B cell (primary cell): ENCODE measurements at regions not wholly inside any gene's neighbourhood (a gene's known extent, or its start where the extent isn't known, plus 50 kb on each side); places are given as distances from the start of the nearest gene placed in this dataset.

ENCODE experiments used
- ATAC-seq: fragments of 200-7000 bp; cut with Tn5 transposase; one replicate; pipeline ENCODE4 v1.10.0; 2021; ENCODE audit warnings: low read depth, mild to moderate bottlenecking, moderate number of reproducible peaks, moderate library complexity
- CTCF ChIA-PET: fragments of 350-600 bp; sonication (Branson Sonifier 250); formaldehyde crosslinking; loops from one replicate; lab custom pipeline; 2021; ENCODE audit warnings: antibody characterized with exemption, inconsistent platforms; lab: Charles Lee
- POLR2A ChIA-PET: fragments of 350-600 bp; sonication (Branson Sonifier 250); formaldehyde crosslinking; loops from one replicate; lab custom pipeline; 2021; ENCODE audit warnings: antibody characterized with exemption; lab: Charles Lee
- DNase-seq: peaks from one replicate; pipeline ENCODE4 v3.0.0; 2013
- H2AFZ ChIP-seq: 2 replicates; pipeline ENCODE4 v1.6.1; 2012; ENCODE audit warnings: mild to moderate bottlenecking, low read depth, low read length; ENCODE audit not compliant: insufficient read depth, poor library complexity, severe bottlenecking
- H3K27ac ChIP-seq, 2 donors: 1 replicate in 1 of 2; 2 replicates in 1 of 2; pipeline ENCODE4 v1.5.1; 2012 to 2013; ENCODE audit warnings: low read length in 2 of 2, mild to moderate bottlenecking in 2 of 2, moderate library complexity in 1 of 2
- H3K27me3 ChIP-seq, 4 experiments: fragments of 200-600 bp in 1 of 4; sonication (generic) in 1 of 4; replicated peaks in 1 of 4; 1 replicate in 2 of 4; 2 replicates in 2 of 4; pipeline versions ENCODE4 v1.6.1 to v1.7.0; 2013 to 2016; ENCODE audit warnings: low read length in 3 of 4, mild to moderate bottlenecking in 2 of 4, mixed read lengths in 1 of 4, moderate library complexity in 1 of 4; ENCODE audit not compliant: insufficient read depth in 4 of 4, control insufficient read depth in 3 of 4; ENCODE audit errors: control extremely low read depth in 1 of 4
- H3K36me3 ChIP-seq, 2 experiments: replicated peaks in 1 of 2; 1 replicate in 1 of 2; 2 replicates in 1 of 2; pipeline versions ENCODE4 v1.6.1 to v1.7.1; 2013; ENCODE audit warnings: low read length in 1 of 2; ENCODE audit not compliant: insufficient read depth in 2 of 2, control insufficient read depth in 1 of 2; ENCODE audit errors: control extremely low read depth in 1 of 2, extremely low read depth in 1 of 2
- H3K4me1 ChIP-seq, 2 donors: fragments of 200-600 bp in 1 of 2; sonication (generic) in 1 of 2; 1 replicate in 1 of 2; 2 replicates in 1 of 2; pipeline versions ENCODE4 v1.5.1 to v1.6.1; 2013 to 2017; ENCODE audit warnings: low read length in 2 of 2; ENCODE audit not compliant: control insufficient read depth in 2 of 2, insufficient read depth in 2 of 2
- H3K4me2 ChIP-seq: replicated peaks from 2 replicates; pipeline ENCODE3; 2012; ENCODE audit warnings: mild to moderate bottlenecking, low read depth, low read length; ENCODE audit not compliant: poor library complexity, severe bottlenecking
- H3K4me3 ChIP-seq, 5 experiments: fragments of 200-600 bp in 1 of 5; sonication (generic) in 1 of 5; 1 replicate in 3 of 5; 2 replicates in 2 of 5; pipeline versions ENCODE4 v1.5.1 to v1.7.0; 2011 to 2016; ENCODE audit warnings: low read length in 4 of 5, mild to moderate bottlenecking in 4 of 5, low read depth in 2 of 5, control low read depth in 1 of 5, moderate library complexity in 1 of 5; ENCODE audit not compliant: insufficient read depth in 1 of 5; ENCODE audit errors: control extremely low read depth in 1 of 5, extremely low read depth in 1 of 5
- H3K79me2 ChIP-seq: fragments of 200-600 bp; sonication (generic); one replicate; pipeline ENCODE4 v1.6.0; 2016; ENCODE audit warnings: low read length; ENCODE audit not compliant: control insufficient read depth, insufficient read depth
- H3K9ac ChIP-seq: fragments of 200-600 bp; sonication (generic); 2 replicates; pipeline ENCODE4 v1.6.1; 2017; ENCODE audit warnings: mild to moderate bottlenecking, low read length, moderate library complexity
- H3K9me3 ChIP-seq, 3 donors: one replicate each; pipeline versions ENCODE4 v1.6.1 to v1.7.1; 2013; ENCODE audit warnings: low read length in 2 of 3; ENCODE audit not compliant: control insufficient read depth in 2 of 3, insufficient read depth in 1 of 3; ENCODE audit errors: control extremely low read depth in 1 of 3
- H4K20me1 ChIP-seq: 2 replicates; pipeline ENCODE4 v1.6.0; 2012; ENCODE audit warnings: mild to moderate bottlenecking, low read length; ENCODE audit not compliant: insufficient read depth, control insufficient read depth, poor library complexity, severe bottlenecking
- H3K27ac Mint-ChIP-seq: one replicate; pipeline ENCODE4 v1.8.0; 2021; ENCODE audit warnings: mixed read lengths
- H3K27me3 Mint-ChIP-seq: one replicate; pipeline ENCODE4 v1.8.0; 2021; ENCODE audit warnings: mixed read lengths
- H3K4me1 Mint-ChIP-seq: one replicate; pipeline ENCODE4 v1.8.0; 2021; ENCODE audit warnings: mixed read lengths
- H3K4me3 Mint-ChIP-seq: one replicate; pipeline ENCODE4 v1.8.0; 2021; ENCODE audit warnings: mixed read lengths
- H3K9me3 Mint-ChIP-seq: one replicate; pipeline ENCODE4 v1.8.0; 2022; ENCODE audit warnings: mixed read lengths; ENCODE audit not compliant: insufficient read depth
- EZH2 ChIP-seq: IDR thresholded peaks from 2 replicates; pipeline ENCODE4 v1.6.1; 2012; ENCODE audit warnings: borderline replicate concordance, low read depth, mild to moderate bottlenecking, moderate library complexity, low read length; ENCODE audit not compliant: insufficient read depth, poor library complexity, severe bottlenecking
- WGBS: methylation state at CpG from one replicate; pipeline ENCODE4 v1.1.5; 2013; ENCODE audit warnings: missing lambda C conversion rate; ENCODE audit not compliant: insufficient coverage; 5-methylcytosine and 5-hydroxymethylcytosine counted together
- intact Hi-C: fragments of 100-400 bp; cut with micrococcal nuclease; formaldehyde crosslinking; loops from one replicate; pipeline ENCODE4 v1.10.0; 2022
- TF ChIP-seq, protein P1 (sequence below): fragments of 200-600 bp; IDR thresholded peaks from one replicate; pipeline ENCODE4 v1.8.0; 2022; ENCODE audit warnings: antibody characterized with exemption, mild to moderate bottlenecking

DNA sequence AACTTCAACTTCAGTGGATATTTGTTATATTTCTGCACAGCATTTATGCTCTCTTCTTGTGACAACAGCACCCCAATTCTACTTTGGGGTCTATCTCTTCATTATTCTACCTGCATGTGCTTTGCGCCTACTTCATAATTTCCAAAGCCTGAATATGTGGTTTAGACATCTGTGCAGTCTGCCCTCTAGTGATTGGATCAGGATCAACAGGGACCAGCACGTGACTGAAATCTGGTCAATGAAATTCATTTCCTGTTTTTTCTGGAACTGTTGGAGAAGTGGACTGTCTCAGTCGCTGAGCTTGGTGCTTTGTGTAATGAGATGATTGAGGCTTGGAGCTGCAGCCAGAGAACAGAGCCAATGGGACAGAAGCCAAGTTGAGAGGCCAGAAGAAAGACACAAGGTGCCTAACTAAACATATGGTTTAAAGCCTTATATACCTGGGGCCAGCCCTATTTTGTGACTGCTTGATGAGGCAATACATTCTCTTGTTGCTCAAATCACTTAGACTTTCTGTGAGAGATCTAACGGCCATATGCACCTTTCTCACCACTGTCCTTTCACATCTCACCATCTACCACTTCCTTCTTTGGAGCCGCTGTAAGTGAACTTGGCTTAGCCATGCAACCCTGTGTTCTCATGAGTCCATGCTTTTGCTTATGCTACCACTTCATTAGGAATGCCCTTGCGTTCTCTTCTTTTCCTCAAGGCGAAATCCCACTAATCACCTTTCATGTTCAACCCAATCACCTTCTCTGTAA lies 68.8 kb upstream of the PPP2R2B start:
- intact Hi-C loops, result no loop called here
- POLR2A ChIA-PET, result no interaction called here

DNA sequence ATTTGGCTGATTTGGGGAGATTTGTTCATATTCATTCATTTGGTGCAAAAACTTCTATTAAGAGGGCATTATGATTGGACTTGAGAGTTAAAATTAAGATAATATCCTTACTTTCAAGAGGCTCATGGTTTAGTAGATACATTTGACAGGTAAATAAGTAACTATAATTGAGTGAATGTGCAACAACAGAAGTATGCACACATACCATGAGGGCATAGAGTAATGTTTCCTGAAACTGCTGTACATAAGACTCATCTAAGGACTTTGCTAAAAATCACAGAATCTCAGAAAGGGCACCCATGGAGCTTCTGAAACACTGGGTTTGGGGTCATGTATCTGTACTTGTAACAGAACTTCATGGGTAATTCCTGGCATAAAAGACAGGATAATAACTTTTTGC lies 70.1 kb upstream of the PPP2R2B start:
- H3K9me3 Mint-ChIP-seq, result peaks cover 5% of the 10 kb centered on the region
- no peak overlapping the region for H3K4me3 Mint-ChIP-seq
- no peak overlapping the region for H3K4me3 ChIP-seq
- intact Hi-C loops, result no loop called here
- no peak overlapping the region for H3K4me2 ChIP-seq
- no peak for TF ChIP-seq EZH2
- TF ChIP-seq, protein P1, sequence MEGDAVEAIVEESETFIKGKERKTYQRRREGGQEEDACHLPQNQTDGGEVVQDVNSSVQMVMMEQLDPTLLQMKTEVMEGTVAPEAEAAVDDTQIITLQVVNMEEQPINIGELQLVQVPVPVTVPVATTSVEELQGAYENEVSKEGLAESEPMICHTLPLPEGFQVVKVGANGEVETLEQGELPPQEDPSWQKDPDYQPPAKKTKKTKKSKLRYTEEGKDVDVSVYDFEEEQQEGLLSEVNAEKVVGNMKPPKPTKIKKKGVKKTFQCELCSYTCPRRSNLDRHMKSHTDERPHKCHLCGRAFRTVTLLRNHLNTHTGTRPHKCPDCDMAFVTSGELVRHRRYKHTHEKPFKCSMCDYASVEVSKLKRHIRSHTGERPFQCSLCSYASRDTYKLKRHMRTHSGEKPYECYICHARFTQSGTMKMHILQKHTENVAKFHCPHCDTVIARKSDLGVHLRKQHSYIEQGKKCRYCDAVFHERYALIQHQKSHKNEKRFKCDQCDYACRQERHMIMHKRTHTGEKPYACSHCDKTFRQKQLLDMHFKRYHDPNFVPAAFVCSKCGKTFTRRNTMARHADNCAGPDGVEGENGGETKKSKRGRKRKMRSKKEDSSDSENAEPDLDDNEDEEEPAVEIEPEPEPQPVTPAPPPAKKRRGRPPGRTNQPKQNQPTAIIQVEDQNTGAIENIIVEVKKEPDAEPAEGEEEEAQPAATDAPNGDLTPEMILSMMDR, result no peak
- ChIA-PET CTCF (interaction anchor here (1.5 to 2.4 kb wide), 2 partner anchors 18 to 240 kb away, joined by 3 to 9 read pairs; no protein-coding TSS in a partner anchor), POLR2A (no interaction called here)
- H3K27me3 ChIP-seq, result no peaks in the 10 kb centered on the region
- peaks cover 4% of the 10 kb centered on the region for H3K27me3 Mint-ChIP-seq
- no peaks in the 10 kb centered on the region for H4K20me1 ChIP-seq
- no peak overlapping the region for H3K9ac ChIP-seq
- H2AFZ ChIP-seq, result no peak overlapping the region
- no peaks in the 10 kb centered on the region for H3K4me1 Mint-ChIP-seq
- H3K4me1 ChIP-seq, result no peaks in the 10 kb centered on the region
- H3K27ac Mint-ChIP-seq, result no peak overlapping the region
- H3K36me3 ChIP-seq, result no peaks in the 10 kb centered on the region
- H3K79me2 ChIP-seq, result no peaks in the 10 kb centered on the region
- H3K27ac ChIP-seq, result no peak overlapping the region
- ATAC-seq, result no peak
- H3K9me3 ChIP-seq, result no peaks in the 10 kb centered on the region
- DNase-seq, result no peak

More for the DNA sequence above, 68.8 kb upstream of the PPP2R2B start:
- no peak overlapping the region for H3K4me2 ChIP-seq
- H3K27me3 Mint-ChIP-seq, result peaks cover 4% of the 10 kb centered on the region
- H3K9me3 ChIP-seq, result no peaks in the 10 kb centered on the region
- no peaks in the 10 kb centered on the region for H3K4me1 ChIP-seq
- no peaks in the 10 kb centered on the region for H4K20me1 ChIP-seq
- H3K4me3 ChIP-seq, result no peak overlapping the region
- H3K36me3 ChIP-seq, result no peaks in the 10 kb centered on the region
- peaks cover 5% of the 10 kb centered on the region for H3K9me3 Mint-ChIP-seq
- CTCF ChIA-PET, result interaction anchor here (1.3 kb wide), 1 partner anchor 21 kb away, joined by 4 read pairs; no protein-coding TSS in a partner anchor
- no peak overlapping the region for H3K4me3 Mint-ChIP-seq
- no peak overlapping the region for H3K27ac ChIP-seq
- H3K9ac ChIP-seq, result no peak overlapping the region
- H3K27ac Mint-ChIP-seq, result no peak overlapping the region
- no peak overlapping the region for H2AFZ ChIP-seq
- H3K27me3 ChIP-seq, result no peaks in the 10 kb centered on the region
- H3K4me1 Mint-ChIP-seq, result no peaks in the 10 kb centered on the region
- 71% methylated on average over 5 of the region's 7 CpGs for WGBS
- TF ChIP-seq EZH2, result no peak
- TF ChIP-seq, protein P1, result no peak
- DNase-seq, result no peak
- no peak for ATAC-seq
- no peaks in the 10 kb centered on the region for H3K79me2 ChIP-seq
